Pons (tissue), 1 donor: ENCODE measurements at regions not wholly inside any gene's neighbourhood (a gene's known extent, or its start where the extent isn't known, plus 50 kb on each side); places are given as distances from the start of the nearest gene placed in this dataset.

Experiments
- DNase-seq: peaks from one replicate; pipeline ENCODE4 v3.0.0-alpha.2; 2016; ENCODE audit warnings: low spot score

DNA sequence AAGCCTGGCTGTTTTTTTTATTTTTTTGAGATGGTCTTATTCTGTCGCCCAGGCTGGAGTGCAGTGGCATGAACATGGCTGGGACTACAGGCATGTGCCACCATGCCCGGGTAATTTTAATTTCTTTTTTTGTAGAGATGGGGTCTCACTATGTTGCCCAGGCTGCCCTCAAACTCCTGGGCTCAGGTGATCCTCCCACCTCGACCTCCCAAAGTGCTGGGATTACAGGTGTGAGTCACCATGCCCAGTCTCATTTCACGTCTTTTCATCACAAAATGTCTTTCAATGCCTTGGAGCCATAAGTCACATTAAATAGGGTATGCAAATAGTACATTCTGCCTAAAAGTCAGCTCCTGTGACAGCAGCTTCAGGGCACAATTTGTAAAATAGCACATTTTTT, 52.8 kb downstream of the SOX2 start:
- no peak for DNase-seq

DNA sequence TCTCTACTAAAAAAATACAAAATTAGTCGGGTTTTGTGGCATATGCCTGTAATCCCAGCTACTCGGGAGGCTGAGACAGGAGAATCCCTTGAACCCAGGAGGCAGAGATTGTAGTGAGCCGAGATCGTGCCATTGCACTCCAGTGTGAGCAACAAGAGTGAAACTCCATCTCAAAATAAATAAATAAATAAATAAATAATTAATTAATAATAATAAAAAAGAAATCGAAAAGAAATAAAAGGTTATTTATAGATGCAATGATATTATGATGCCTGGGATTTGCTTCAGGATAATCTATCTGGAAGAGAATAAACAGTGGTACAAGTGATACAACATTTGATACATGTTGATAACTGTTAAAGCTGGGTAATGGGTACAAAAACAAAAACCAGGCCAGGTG, 58.6 kb downstream of the SOX2 start:
- DNase-seq: no peak

DNA sequence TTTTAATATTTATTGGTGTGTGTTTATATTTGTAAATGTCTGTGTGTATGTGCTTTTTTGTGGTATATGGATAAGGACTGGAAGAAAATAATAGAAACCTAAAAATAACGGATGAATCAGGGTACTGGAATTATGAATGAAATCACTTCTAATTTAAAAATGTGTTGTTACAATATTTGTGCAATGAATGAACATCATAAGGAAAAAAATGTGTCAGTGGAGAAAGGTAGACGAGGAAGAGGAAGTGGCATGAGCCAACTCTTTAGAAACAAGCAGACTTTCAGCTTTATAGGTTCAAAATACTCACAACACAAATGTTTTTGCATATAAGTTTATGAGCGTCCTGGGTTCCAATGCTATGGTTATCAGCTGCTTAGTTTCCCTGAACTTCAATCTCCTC, 59.4 kb downstream of the SOX2 start:
- no peak for DNase-seq

DNA sequence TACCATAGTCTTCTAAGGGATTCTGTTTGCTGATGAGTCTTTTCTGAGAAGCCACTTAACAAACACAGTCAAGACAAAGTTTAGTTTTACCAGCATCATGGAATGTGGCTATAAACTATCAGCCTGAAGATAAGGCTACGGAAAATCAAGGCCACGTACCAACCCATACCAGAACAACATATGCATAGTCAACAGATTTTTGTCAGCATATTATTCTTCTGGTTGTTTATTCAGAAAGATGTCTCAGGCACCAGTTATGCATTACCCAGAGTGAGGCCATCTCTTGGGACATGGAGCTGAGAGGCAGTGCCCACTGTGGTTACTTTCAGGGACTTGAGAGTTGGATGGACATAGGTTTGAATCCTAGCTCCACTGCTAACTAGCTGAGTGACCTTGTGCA, 60.4 kb downstream of the SOX2 start:
- DNase-seq: no peak

DNA sequence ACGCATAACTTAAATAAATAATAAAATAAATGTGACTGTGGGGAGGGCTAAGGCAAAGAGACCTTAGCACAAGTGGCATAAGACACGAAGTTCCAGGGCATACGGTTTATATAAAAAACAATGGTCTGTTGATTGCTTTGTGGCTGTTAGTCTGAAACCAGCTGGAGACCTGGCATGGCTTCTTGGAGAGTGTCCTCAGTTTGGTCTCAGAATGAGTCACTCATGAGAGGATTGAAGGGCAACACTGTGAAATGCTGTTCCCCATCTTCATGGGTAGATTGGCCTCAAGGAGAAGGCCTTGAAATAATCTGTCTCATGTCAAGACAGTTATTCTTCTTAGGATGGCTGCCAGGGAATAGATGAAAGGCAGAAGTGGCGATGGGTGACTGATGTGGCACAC, 62.2 kb downstream of the SOX2 start:
- DNase-seq: peak; percentile 49

DNA sequence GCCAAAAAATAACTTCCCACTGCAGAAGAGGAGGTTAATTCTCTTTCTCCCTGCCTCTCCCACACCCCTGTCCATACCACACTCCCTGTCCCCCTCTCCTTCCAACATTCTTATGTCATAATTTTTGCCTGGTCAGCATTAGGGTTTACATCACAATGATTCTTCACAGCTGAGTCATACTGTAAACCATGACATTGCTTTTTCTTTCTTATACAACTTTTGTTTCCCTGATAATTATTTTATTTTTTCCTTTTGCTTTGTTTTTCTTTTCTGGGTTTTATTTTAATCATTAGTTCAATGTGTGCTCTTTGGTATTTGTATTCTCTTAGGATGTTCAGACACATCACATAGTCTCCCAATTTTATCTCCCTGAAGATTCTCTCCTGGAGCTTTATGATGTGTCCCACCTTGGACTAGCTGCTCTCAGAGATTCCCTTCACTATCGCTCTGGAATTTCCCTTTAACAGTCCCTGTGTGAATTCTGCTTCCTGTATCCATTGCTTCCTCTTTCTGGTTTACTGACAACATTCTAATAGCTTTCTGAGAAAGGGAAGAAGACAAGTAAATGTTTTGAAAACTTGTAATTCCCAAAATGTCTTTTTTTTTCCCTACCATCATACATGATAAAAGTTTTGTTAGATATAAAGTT, 70.7 kb downstream of the SOX2 start:
- DNase-seq: no peak

DNA sequence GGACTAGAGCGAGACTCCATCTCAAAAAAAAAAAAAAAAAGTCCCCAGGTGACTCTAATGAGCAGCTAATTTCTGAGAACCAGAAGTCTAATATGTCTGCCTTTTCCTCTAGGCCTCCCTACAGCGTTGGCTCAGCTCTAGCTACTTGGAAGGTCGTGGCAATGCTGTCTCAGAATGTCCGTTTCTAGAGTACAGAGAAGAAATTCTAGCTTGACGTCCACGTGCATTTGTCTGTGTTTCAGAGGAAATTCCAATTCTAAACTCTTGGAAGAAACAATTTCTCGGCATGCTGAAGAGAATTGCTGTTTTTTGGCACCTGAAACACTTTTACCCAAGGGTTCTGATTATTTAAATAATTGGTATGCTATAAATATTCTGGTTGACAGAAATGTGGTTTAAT, 78.8 kb downstream of the SOX2 start:
- peak; percentile 2 for DNase-seq

DNA sequence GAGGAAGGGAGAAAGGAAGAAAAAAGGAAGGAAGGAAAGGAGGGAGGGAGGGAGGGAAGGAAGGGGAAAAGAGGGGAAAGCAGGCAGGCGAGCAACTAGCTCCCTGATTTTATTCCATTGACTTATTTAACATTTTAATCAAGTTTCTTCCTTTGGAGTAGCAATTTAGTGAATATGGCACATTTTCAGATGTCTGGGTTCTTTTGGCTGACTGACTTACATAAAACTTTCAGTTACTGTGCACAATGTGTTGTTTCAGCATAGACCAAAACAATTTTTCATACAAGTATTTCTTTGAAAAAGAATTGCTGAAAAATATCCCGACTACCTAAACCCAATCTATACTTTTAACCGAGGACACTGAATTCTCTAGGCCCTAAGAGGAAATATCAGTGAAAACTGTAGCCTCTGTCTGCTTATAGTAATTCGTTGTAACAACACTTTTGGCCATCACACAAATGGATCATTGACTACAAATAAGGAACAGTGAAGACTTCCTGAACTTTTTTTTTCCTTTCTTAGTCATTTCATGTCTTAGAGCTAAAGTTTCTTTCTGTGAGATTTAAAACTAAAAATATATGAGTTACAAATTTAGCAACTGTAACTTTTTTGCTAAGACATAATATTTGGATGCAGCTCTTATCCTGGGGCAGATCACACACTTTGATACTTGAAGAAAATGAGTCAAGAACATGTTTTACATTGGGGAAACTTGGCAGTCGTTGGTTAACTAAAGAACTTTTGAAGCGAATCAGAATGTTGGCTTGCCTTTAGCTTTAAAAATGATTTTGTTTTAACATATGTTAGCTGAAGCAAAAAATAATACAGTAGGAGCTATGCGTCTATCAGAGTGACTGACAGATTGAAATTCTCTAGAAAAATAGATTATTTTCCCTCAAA, 79.6 kb downstream of the SOX2 start:
- DNase-seq: peak; percentile 5

DNA sequence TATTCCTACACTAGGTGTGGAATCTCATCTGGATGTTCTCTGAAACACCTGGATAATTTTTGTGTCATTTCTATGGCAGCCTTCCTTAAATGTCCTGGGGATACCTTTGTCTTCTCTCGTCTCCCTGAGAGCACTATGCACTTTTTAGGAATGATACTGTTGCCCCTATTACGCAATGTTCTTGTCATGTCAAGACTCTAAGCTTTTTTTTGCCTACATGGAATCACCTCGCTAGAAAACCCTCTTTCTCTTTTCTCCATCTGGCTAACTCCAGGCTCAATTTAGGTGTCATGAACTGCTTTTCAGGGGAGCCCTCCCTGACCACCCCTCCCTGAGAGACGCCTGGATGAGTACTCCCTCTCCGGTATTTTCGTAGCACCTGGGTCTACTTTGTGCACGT, 81.3 kb downstream of the SOX2 start:
- no peak for DNase-seq

DNA sequence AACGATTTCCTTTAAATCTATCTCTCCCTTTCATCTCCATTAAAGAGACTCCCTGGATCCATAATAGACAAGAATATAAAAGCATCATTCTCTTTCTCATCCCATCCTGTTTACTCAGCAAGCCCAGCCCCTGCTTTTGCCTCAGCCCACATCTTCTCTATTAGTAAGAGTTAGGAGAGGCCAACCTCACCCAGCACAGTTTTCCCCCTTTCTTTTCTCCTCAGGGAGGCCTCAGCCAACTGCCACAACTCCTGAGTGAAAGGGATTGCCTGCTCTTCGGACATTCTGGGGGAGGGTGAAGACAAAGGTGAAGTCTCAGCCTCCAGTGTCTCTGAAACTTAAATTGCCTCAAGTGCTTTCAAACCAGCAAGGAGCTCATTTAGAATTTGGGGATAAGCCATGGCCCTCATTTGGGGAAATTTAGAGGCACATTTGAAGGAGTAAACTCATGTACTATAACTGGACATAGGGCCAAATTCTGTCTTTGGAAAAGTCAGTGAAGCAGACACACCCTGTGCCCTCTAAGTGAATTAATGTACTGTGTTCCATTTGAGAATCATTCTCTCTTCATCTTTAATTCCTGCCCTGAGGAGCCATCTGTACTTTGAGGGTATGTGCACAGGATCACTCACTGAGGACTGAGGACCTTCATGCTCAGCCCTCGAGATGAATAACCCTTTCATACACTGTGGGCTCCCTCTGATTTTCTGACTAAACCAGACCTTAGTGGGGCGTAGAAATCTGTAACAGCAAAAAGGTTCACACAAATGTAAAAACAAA, 82.5 kb downstream of the SOX2 start:
- no peak for DNase-seq

DNA sequence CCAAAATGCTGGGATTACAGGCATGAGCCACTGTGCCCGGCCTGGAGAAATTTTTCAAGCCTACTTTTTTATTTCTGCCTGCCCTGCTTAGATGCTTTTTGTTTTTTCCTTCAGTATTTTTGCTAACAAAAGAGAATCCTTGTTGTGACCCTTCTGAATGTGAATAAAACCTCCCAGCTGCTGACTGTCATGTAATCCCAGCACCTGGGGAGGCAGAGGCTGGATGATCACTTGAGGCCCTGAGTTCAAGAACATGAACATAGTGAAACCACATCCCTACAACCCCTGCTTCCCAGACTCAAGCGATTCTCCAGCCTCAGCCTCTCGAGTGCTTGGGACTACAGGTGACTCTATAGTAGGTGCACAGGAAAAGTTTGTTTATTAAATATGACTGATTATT, 84.9 kb downstream of the SOX2 start:
- DNase-seq: no peak

DNA sequence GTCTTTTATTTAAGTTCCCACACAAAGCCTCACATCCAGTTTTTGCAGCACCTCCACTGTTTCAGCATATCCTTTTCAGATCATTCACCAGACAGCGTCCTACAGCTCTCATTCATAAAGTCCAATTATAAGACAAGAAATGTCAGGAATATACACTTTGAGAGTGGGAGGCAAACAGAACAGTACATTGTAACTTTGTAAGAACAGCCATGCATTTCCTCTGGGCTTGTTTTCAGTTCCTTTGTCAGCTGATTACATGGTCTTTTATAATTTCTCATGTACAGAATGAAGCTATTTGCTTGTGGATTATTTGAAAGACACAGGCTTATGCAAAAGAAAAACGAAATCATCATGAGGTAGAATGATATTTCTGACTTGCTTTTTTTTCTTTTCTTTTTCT, 85.7 kb downstream of the SOX2 start:
- peak; percentile 3 for DNase-seq

DNA sequence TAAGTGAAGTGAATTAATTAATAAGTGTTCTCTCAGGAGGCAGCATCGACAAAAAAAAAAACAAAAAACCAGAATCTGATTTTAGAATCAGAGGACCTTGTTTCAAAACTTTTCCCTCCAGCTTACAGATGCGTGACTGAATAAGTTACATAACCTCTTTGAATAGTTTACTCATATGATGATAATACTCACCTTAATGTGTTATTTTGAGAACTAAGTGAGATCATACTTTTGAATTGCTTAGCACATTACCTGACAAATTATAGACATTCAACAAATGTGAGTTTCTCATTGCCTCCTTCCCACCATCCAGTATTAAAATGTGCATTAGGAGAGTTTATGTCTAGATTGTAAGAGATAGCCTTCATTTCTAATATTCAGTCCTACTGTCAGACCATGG, 94.0 kb downstream of the SOX2 start:
- no peak for DNase-seq

DNA sequence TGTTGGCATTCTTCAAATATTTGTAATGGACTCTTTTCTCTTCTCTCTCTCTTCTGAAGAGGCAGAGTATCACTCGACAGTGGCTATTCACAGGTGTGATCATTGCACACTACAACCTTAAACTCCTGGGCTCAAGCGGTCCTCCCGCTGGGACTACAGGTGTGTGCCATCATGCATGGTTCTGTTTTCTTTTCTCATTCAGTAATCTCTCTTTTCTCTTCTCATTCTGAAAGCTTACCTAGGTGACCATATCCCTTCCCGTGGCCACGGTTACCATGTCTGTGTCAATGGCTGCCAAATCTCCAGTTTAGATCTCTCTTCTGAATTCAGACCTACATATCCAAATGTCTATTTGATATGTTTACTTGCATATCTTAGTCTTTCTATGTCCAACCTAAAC, 96.3 kb downstream of the SOX2 start:
- no peak for DNase-seq

DNA sequence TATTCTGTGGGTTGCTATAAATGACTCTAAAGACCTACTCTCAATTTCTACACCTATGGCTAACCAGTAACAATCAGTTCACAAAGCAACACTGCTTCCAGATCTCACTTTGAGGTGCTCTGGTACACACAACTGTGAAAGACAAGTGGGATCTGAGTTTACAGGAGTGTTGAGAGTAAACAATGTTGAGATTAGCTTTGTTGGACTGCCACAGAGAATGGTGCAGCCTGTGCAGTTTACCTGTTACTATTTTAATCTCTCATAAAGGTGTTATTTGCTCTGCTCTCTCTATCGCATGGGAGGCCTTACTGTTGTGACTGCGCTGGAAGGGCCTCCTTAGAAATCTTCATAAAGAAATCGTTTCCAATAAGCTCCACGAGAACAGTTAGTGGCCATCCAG, 112.0 kb downstream of the SOX2 start:
- DNase-seq: no peak

DNA sequence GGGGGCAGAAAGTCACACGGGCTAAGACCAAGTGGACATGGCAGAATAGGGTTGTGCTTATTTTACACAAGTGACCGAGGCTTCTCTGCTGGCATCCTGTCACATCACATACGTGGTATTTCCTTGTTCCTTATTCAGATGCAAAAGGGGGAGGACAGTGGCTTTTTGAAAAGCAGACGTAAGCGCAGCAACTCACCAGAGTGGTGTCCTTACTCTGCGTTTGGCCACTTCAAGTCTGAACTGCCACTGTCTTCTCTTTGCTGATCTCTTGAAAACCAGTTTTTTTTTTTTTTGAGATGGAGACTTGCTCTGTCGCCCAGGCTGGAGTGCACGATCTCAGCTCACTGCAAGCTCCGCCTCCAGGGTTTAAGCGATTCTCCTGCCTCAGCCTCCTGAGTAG, 113.2 kb downstream of the SOX2 start:
- no peak for DNase-seq

DNA sequence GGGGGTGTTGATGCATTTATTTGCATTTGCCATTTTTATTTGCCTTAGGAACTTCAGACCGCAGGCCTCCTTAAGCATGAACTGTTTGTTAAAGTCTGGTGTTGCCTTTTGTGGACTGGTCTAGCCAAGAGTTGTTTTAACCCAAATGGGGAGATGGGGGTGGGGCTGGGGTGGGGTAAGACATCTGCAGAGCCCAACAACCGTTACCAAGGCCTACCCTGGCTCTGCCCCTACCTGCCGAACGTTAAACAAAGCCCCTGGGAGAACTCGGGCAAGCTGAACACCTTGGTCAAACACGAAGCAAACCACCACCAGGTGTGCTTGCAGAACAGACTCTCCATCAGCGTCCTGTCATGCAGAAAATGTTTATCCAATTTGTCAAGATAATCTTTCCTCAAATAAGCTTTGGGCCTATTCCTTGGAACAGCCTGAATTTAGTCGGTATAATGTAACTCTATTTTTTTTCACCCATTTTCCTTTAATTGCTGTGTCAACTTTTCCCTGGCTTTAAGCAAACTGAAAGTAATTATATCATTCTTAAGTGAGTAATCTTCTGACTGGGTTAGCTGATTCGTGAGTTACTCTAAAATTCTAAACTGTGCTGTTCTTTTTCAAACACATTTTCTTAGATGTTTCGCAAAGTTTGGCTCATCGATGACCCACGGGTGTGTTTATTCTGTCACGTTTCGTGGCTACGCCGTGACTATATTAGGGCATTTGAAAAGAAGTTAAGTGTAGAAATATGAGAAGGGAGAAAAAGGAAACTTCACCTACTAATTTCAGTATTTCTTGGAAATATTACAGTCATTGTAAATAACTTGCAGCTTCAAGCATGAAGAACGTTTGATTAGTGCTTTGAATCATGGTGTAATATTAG, 127.6 kb downstream of the SOX2 start:
- no peak for DNase-seq

DNA sequence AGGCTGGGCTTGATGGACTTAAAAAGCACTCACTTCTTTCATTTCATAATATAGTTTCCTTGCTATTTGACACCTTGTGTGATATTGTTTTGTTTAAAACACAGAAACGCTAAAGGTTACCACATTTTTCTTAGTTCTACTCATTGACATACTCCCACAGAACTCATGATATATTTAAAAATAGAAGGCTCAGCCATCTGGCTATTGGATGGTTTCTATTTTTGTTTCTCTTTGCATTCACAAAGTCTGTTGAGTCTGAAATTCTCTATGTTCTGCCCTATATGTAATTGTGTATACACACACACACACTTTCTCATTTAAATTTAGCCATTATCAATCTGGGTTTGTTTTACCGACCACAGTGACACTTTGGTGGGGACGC, 128.2 kb downstream of the SOX2 start:
- DNase-seq: no peak

DNA sequence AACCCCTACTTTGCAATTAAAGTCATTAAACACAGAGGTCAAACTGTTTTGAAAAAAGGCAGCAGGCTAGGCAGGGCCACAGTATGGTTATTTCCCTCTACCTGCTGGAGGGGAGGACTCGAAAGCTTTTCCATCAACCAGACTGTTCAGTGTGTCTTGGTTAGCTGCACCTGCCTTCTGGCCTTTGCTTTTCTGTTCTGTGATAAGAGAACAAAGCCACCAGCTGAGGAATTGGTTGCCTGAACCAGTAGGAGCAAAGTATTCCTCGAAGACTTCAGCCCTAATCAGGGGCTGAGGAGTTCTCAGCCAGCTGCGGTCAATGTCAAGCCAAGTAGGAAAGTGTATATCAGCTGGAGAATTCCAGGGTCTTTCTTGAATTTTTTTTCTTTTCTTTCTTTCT, 132.5 kb downstream of the SOX2 start:
- no peak for DNase-seq

DNA sequence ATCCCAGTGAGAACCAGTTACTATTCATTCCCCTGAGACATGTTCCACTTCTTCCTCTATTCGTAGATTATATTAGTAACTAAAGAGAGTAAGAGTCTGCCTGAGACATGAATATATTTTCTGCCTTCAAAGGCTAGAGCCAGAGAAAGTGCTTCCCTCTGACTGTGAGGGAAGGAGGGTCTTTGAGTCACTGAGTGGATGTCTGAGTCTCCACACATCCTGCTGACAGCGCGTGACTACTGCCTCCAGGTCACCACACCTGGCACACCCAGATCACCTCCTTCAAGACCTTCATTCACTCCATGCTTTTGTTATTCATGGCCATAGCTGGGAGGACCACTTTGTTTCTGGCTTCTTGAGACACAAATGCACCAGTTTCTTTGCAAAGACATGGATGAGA, 135.6 kb downstream of the SOX2 start:
- DNase-seq: no peak

DNA sequence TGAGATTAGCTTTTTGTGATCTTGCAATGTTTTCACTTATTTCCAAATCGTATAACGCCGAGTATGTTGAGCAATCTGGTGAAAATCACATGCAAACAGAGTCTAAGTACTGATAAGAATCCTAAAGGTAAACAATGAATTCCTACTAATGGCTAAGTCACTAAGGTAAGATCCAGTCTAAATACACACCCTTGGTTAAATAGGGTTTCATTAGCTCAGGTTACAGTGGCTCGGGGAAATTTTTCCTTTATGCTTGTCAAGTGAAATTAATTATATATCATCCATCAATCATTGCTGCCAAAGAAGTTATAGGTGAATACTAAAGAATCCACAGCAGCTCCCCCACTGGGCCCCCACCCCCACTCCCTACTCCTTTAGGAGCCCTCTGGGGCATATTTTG, 139.3 kb downstream of the SOX2 start:
- DNase-seq: no peak

DNA sequence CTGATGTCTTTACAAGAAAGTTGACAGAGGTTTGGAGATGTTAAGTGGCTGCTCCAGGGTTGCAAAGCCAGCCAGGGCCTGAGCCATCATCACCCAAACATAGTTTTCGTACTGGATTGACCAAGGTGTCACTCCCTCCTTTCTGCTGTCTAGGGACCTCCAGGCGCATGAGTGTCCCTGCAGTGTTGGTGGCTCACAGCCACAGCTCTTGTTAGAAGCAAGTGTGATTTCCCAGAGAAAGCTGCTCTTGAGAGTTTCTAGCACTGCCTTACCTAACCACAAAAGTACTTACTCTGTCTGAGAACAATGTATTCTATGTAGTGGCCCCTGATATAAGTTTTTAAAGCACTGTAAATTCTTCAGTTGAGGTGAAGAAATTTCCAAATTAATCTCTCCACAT, 144.1 kb downstream of the SOX2 start:
- DNase-seq: no peak
